OCI-LY7 (cell line): ENCODE measurements at regions not wholly inside any gene's neighbourhood (a gene's known extent, or its start where the extent isn't known, plus 50 kb on each side); places are given as distances from the start of the nearest gene placed in this dataset.

ENCODE experiments used
- CTCF ChIP-seq: fragments of 200-600 bp; sonication (generic); conservative IDR thresholded peaks from 2 replicates; pipeline ENCODE4 v1.5.1; 2014; ENCODE audit warnings: mild to moderate bottlenecking, antibody characterized with exemption, low read length, moderate library complexity, mixed read lengths
- EZH2phosphoT487 ChIP-seq: fragments of 200-600 bp; sonication (generic); IDR thresholded peaks from 2 replicates; pipeline ENCODE4 v1.6.1; 2018; ENCODE audit warnings: low read depth, borderline replicate concordance, mild to moderate bottlenecking, mixed run types, antibody characterized with exemption, low read length, moderate library complexity, mixed read lengths

GRCh38 chr5:3266861-3267260 lies 328.8 kb upstream of the IRX1 start:
- no peak for TF ChIP-seq CTCF
- no peak for TF ChIP-seq EZH2phosphoT487
